GM12878 (cell line): ENCODE measurements at regions not wholly inside any gene's neighbourhood (a gene's known extent, or its start where the extent isn't known, plus 50 kb on each side); places are given as distances from the start of the nearest gene placed in this dataset.

Source experiments
- E4F1 ChIP-seq: fragments of 450-650 bp; IDR thresholded peaks from 2 replicates; pipeline ENCODE4 v1.6.1; 2018; ENCODE audit warnings: borderline replicate concordance, mild to moderate bottlenecking; ENCODE audit not compliant: partially characterized antibody
- TF ChIP-seq, protein P1 (sequence below): IDR thresholded peaks from 2 replicates; pipeline ENCODE4 v1.6.1; 2011; ENCODE audit warnings: low read depth, mild to moderate bottlenecking, low read length, moderate library complexity, borderline replicate concordance; ENCODE audit errors: extremely low read depth

GRCh38 chr10:128400564-128400963 lies 274.3 kb upstream of the MKI67 start:
- TF ChIP-seq, protein P1, sequence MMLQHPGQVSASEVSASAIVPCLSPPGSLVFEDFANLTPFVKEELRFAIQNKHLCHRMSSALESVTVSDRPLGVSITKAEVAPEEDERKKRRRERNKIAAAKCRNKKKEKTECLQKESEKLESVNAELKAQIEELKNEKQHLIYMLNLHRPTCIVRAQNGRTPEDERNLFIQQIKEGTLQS: no peak
- TF ChIP-seq E4F1: no peak
